ENCODE measurements at regions not wholly inside any gene's neighbourhood (a gene's known extent, or its start where the extent isn't known, plus 50 kb on each side); places are given as distances from the start of the nearest gene placed in this dataset.

- no peak for DNase-seq (ENCODE audit: low read depth in 1 of 2, low spot score in 1 of 2)
- in situ Hi-C loops (cut with HindIII; ENCODE audit: low pct_unique_long_range_greater_than_20kb, low sequenced_read_pairs): no loop called here
- TF ChIP-seq JUND (IDR thresholded peaks at IDR 0.05; ENCODE audit: low read depth): no peak
These were observed 92.4 kb downstream of the MICALL2 start for GRCh38 chr7:1366801-1367405.

GRCh38 chr7:1367501-1368183 lies 91.6 kb downstream of the MICALL2 start:
- DNase-seq (ENCODE audit: low read depth in 1 of 2, low spot score in 1 of 2): no peak
- in situ Hi-C loops (cut with HindIII; ENCODE audit: low pct_unique_long_range_greater_than_20kb, low sequenced_read_pairs): no loop called here
- TF ChIP-seq JUND (IDR thresholded peaks at IDR 0.05; ENCODE audit: low read depth): no peak

GRCh38 chr7:1368184-1368681 lies 91.0 kb downstream of the MICALL2 start:
- TF ChIP-seq JUND (IDR thresholded peaks at IDR 0.05; ENCODE audit: low read depth): no peak
- no peak for DNase-seq (ENCODE audit: low read depth in 1 of 2, low spot score in 1 of 2)
- in situ Hi-C loops (cut with HindIII; ENCODE audit: low pct_unique_long_range_greater_than_20kb, low sequenced_read_pairs): no loop called here

- DNase-seq (ENCODE audit: low read depth in 1 of 2, low spot score in 1 of 2): peak in 1 of 2 experiments; percentile 65
These were observed 90.3 kb downstream of the MICALL2 start for GRCh38 chr7:1368682-1369571.

GRCh38 chr7:1369916-1370657 lies 89.2 kb downstream of the MICALL2 start:
- TF ChIP-seq JUND (IDR thresholded peaks at IDR 0.05; ENCODE audit: low read depth): no peak
- in situ Hi-C loops (cut with HindIII; ENCODE audit: low pct_unique_long_range_greater_than_20kb, low sequenced_read_pairs): no loop called here
- DNase-seq (ENCODE audit: low read depth in 1 of 2, low spot score in 1 of 2): no peak

More at GRCh38 chr7:1368682-1369571, 90.3 kb downstream of the MICALL2 start:
- TF ChIP-seq JUND (IDR thresholded peaks at IDR 0.05; ENCODE audit: low read depth): no peak
- in situ Hi-C loops (cut with HindIII; ENCODE audit: low pct_unique_long_range_greater_than_20kb, low sequenced_read_pairs): no loop called here

- in situ Hi-C loops (cut with HindIII; ENCODE audit: low pct_unique_long_range_greater_than_20kb, low sequenced_read_pairs): no loop called here
- TF ChIP-seq JUND (IDR thresholded peaks at IDR 0.05; ENCODE audit: low read depth): no peak
- DNase-seq (ENCODE audit: low read depth in 1 of 2, low spot score in 1 of 2): no peak
These were observed 88.5 kb downstream of the MICALL2 start for GRCh38 chr7:1370738-1371137.

GRCh38 chr7:1372063-1372462 lies 87.2 kb downstream of the MICALL2 start:
- DNase-seq (ENCODE audit: low read depth in 1 of 2, low spot score in 1 of 2): no peak
- no peak for TF ChIP-seq JUND (IDR thresholded peaks at IDR 0.05; ENCODE audit: low read depth)
- in situ Hi-C loops (cut with HindIII; ENCODE audit: low pct_unique_long_range_greater_than_20kb, low sequenced_read_pairs): no loop called here

- in situ Hi-C loops (cut with HindIII; ENCODE audit: low pct_unique_long_range_greater_than_20kb, low sequenced_read_pairs): no loop called here
- no peak for TF ChIP-seq JUND (IDR thresholded peaks at IDR 0.05; ENCODE audit: low read depth)
- no peak for DNase-seq (ENCODE audit: low read depth in 1 of 2, low spot score in 1 of 2)
These were observed 86.4 kb downstream of the MICALL2 start for GRCh38 chr7:1372671-1373379.

GRCh38 chr7:1377111-1377909 lies 82.0 kb downstream of the MICALL2 start:
- in situ Hi-C loops (cut with HindIII; ENCODE audit: low pct_unique_long_range_greater_than_20kb, low sequenced_read_pairs): no loop called here
- TF ChIP-seq JUND (IDR thresholded peaks at IDR 0.05; ENCODE audit: low read depth): no peak

GRCh38 chr7:1378610-1379601 lies 80.4 kb downstream of the MICALL2 start:
- DNase-seq (ENCODE audit: low read depth in 1 of 2, low spot score in 1 of 2): no peak
- in situ Hi-C loops (cut with HindIII; ENCODE audit: low pct_unique_long_range_greater_than_20kb, low sequenced_read_pairs): no loop called here
- no peak for TF ChIP-seq JUND (IDR thresholded peaks at IDR 0.05; ENCODE audit: low read depth)

More at GRCh38 chr7:1377111-1377909, 82.0 kb downstream of the MICALL2 start:
- peak in 1 of 2 experiments; percentile 60 for DNase-seq (ENCODE audit: low read depth in 1 of 2, low spot score in 1 of 2)

All from T47D (cell line).